ENCODE measurements at regions not wholly inside any gene's neighbourhood (a gene's known extent, or its start where the extent isn't known, plus 50 kb on each side); places are given as distances from the start of the nearest gene placed in this dataset.

GRCh38 chr17:79669861-79670260 lies 59.0 kb upstream of the RBFOX3 start:
- WGBS, 3 donors: 22 to 44% (median 23%) methylated on average over 3 to 4 of the region's 4 CpGs
- Histone ChIP-seq H3K27ac (no peak overlapping the region), H3K9me3 (no peaks in the 10 kb centered on the region), H3K4me3 (no peak overlapping the region), H3K36me3 (no peaks in the 10 kb centered on the region), H3K27me3 (no peaks in the 10 kb centered on the region), H3K4me1 (ENCODE audit: insufficient read depth) (peaks cover 2% of the 10 kb centered on the region)
- intact Hi-C loops (cut with DNase I): no loop called here
- TF ChIP-seq POLR2A (IDR thresholded peaks at IDR 0.05): no peak
- no peak for TF ChIP-seq CTCF (IDR thresholded peaks at IDR 0.05)
- TF ChIP-seq EP300 (IDR thresholded peaks at IDR 0.05): no peak
- DNase-seq: no peak

GRCh38 chr17:79668344-79669250 lies 57.7 kb upstream of the RBFOX3 start:
- no peak overlapping the region for H3K27ac ChIP-seq
- H3K9me3 ChIP-seq: no peaks in the 10 kb centered on the region
- no peak for DNase-seq
- H3K36me3 ChIP-seq: no peaks in the 10 kb centered on the region
- intact Hi-C loops (cut with DNase I): no loop called here
- no peak overlapping the region for H3K4me3 ChIP-seq
- no peaks in the 10 kb centered on the region for H3K27me3 ChIP-seq
- no peak for TF ChIP-seq POLR2A (IDR thresholded peaks at IDR 0.05)
- H3K4me1 ChIP-seq (ENCODE audit: insufficient read depth): peaks cover 2% of the 10 kb centered on the region
- 60 to 69% (median 60%) methylated on average over 17 of the region's 17 CpGs for WGBS, 3 donors

- DNase-seq: no peak
- H3K9me3 ChIP-seq: no peaks in the 10 kb centered on the region
- no peak overlapping the region for H3K4me3 ChIP-seq
- no peaks in the 10 kb centered on the region for H3K36me3 ChIP-seq
- TF ChIP-seq POLR2A (IDR thresholded peaks at IDR 0.05) (no peak), CTCF (IDR thresholded peaks at IDR 0.05) (no peak), EP300 (IDR thresholded peaks at IDR 0.05) (no peak)
- H3K27ac ChIP-seq: no peak overlapping the region
- H3K4me1 ChIP-seq (ENCODE audit: insufficient read depth): peaks cover 2% of the 10 kb centered on the region
- intact Hi-C loops (cut with DNase I): no loop called here
- no peaks in the 10 kb centered on the region for H3K27me3 ChIP-seq
- 90 to 93% (median 92%) methylated on average over 8 of the region's 8 CpGs for WGBS, 3 donors
Measured at GRCh38 chr17:79667746-79668145, 56.9 kb upstream of the RBFOX3 start.

GRCh38 chr17:79667121-79667715 lies 56.4 kb upstream of the RBFOX3 start:
- H3K27ac ChIP-seq: no peak overlapping the region
- no peaks in the 10 kb centered on the region for H3K36me3 ChIP-seq
- peaks cover 2% of the 10 kb centered on the region for H3K4me1 ChIP-seq (ENCODE audit: insufficient read depth)
- DNase-seq: no peak
- intact Hi-C loops (cut with DNase I): no loop called here
- 80 to 82% (median 81%) methylated on average over 14 of the region's 14 CpGs for WGBS, 3 donors
- TF ChIP-seq EP300 (IDR thresholded peaks at IDR 0.05): no peak
- TF ChIP-seq CTCF (IDR thresholded peaks at IDR 0.05): no peak
- H3K4me3 ChIP-seq: no peak overlapping the region
- H3K9me3 ChIP-seq: no peaks in the 10 kb centered on the region
- H3K27me3 ChIP-seq: no peaks in the 10 kb centered on the region

- Histone ChIP-seq H3K4me3 (no peak overlapping the region), H3K9me3 (no peaks in the 10 kb centered on the region), H3K27me3 (no peaks in the 10 kb centered on the region), H3K27ac (no peak overlapping the region), H3K4me1 (ENCODE audit: insufficient read depth) (peaks cover 2% of the 10 kb centered on the region), H3K36me3 (no peaks in the 10 kb centered on the region)
- intact Hi-C loops (cut with DNase I): no loop called here
- TF ChIP-seq CTCF (IDR thresholded peaks at IDR 0.05) (no peak), EP300 (IDR thresholded peaks at IDR 0.05) (no peak), POLR2A (IDR thresholded peaks at IDR 0.05) (no peak)
- no peak for DNase-seq
- 77 to 78% (median 77%) methylated on average over 7 of the region's 7 CpGs for WGBS, 3 donors
Measured at GRCh38 chr17:79666111-79666510, 55.3 kb upstream of the RBFOX3 start.
